ENCODE measurements at regions not wholly inside any gene's neighbourhood (a gene's known extent, or its start where the extent isn't known, plus 50 kb on each side); places are given as distances from the start of the nearest gene placed in this dataset.

DNA sequence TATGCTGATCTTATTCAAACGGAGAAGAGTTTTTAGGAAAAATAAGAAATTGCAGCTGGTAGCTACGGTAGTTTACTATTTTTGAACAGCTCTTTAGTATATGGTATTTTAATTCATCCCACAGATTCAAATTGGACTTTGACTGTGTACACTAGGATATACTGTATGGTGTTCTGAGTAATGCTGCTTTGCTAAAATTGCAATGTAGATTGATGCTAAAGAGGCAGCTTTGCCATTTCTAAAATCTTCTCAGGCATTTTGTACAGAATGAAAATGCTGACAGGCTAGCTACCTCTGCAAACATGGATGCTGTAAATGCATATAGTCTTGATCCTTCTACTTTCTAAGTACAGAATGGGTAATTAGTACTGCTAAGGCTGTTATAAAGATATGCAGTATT lies 826.6 kb upstream of the POU3F3 start:
- 81 to 91% (median 87%) methylated on average over 2 of the region's 2 CpGs for WGBS, 4 donors
- no peak overlapping the region for H3K27ac ChIP-seq
- TF ChIP-seq, protein P1, sequence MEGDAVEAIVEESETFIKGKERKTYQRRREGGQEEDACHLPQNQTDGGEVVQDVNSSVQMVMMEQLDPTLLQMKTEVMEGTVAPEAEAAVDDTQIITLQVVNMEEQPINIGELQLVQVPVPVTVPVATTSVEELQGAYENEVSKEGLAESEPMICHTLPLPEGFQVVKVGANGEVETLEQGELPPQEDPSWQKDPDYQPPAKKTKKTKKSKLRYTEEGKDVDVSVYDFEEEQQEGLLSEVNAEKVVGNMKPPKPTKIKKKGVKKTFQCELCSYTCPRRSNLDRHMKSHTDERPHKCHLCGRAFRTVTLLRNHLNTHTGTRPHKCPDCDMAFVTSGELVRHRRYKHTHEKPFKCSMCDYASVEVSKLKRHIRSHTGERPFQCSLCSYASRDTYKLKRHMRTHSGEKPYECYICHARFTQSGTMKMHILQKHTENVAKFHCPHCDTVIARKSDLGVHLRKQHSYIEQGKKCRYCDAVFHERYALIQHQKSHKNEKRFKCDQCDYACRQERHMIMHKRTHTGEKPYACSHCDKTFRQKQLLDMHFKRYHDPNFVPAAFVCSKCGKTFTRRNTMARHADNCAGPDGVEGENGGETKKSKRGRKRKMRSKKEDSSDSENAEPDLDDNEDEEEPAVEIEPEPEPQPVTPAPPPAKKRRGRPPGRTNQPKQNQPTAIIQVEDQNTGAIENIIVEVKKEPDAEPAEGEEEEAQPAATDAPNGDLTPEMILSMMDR (IDR thresholded peaks at IDR 0.05): no peak
- no peak for TF ChIP-seq POLR2A (IDR thresholded peaks at IDR 0.05)

DNA sequence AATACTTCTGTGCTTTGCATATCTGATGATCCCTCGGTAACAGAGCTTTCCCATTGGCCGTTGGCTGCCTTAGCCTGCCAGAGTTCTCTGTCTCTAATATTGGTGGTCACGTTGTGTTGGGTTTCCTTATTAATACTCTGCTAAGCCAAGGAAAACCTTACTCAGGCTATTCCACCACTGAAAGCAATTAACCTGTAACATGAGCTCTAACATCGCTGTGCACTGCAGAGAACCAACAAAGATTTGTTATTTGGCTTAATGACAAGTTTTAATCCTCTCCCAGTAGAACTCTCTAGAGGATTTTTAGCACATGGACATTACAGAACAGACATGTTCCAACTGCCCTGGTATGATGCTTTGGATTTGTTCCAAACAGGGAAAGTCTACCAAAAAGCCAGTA lies 825.9 kb upstream of the POU3F3 start:
- Histone ChIP-seq H3K4me1 (no peaks in the 10 kb centered on the region), H3K4me3 (no peak overlapping the region), H3K27me3 (peaks cover 0 to 3% (median 0%) of the 10 kb centered on the region in 9 donors), H3K27ac (no peak overlapping the region), H3K9me3 (no peaks in the 10 kb centered on the region), H3K36me3 (no peaks in the 10 kb centered on the region)
- TF ChIP-seq POLR2A (IDR thresholded peaks at IDR 0.05): no peak
- TF ChIP-seq, protein P1 (IDR thresholded peaks at IDR 0.05): no peak
- 47 to 58% (median 56%) methylated on average over 4 of the region's 4 CpGs for WGBS, 4 donors
- intact Hi-C loops (cut with DNase I): no loop called here
- DNase-seq (no peak), ATAC-seq (no peak)

More for the DNA sequence above, 826.6 kb upstream of the POU3F3 start:
- ATAC-seq (no peak), DNase-seq (no peak)
- Histone ChIP-seq H3K4me3 (no peak overlapping the region), H3K4me1 (no peaks in the 10 kb centered on the region), H3K9me3 (no peaks in the 10 kb centered on the region), H3K36me3 (no peaks in the 10 kb centered on the region), H3K27me3 (peaks cover 0 to 3% (median 0%) of the 10 kb centered on the region in 9 donors)
- intact Hi-C loops (cut with DNase I): no loop called here

- Histone ChIP-seq H3K4me3 (no peak overlapping the region), H3K27ac (no peak overlapping the region), H3K27me3 (peaks cover 0 to 3% (median 0%) of the 10 kb centered on the region in 9 donors), H3K4me1 (no peaks in the 10 kb centered on the region), H3K36me3 (no peaks in the 10 kb centered on the region), H3K9me3 (no peaks in the 10 kb centered on the region)
- no peak for ATAC-seq
- WGBS, 4 donors: 40 to 50% (median 45%) methylated on average over 3 of the region's 3 CpGs
- intact Hi-C loops (cut with DNase I): loop anchor here in 1 of 10 donors (10.0 kb wide), 1 partner anchor 841 kb away; no protein-coding TSS in a partner anchor
- TF ChIP-seq, protein P1 (IDR thresholded peaks at IDR 0.05): peak in 5 of 12 donors; percentile 22 to 44 (median 26)
- TF ChIP-seq POLR2A (IDR thresholded peaks at IDR 0.05): no peak
- DNase-seq: no peak
Observed at GRCh38 chr2:104033399-104033798, 820.5 kb upstream of the POU3F3 start.

DNA sequence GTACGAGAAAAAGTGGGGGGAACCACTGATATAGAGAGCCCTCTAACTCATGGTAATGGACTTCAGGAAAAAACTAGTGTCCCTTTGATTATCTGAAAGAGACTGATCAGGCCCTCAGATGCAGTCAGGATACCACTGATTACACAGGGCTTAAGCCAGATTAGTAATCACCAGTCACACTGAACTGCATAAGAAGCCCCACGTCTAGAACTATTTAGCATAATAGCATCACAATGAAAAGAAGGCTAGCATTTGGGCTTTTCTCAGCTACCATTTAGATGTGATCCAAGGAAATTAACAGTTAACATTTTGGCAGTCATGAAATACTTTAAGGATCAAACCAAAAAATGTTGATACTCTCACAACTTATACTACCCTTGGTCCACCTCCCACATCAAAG lies 813.1 kb upstream of the POU3F3 start:
- no peaks in the 10 kb centered on the region for H3K36me3 ChIP-seq
- WGBS, 4 donors: 48 to 53% (median 50%) methylated on average over 2 of the region's 2 CpGs
- no peaks in the 10 kb centered on the region for H3K9me3 ChIP-seq
- TF ChIP-seq, protein P1 (IDR thresholded peaks at IDR 0.05): no peak
- TF ChIP-seq POLR2A (IDR thresholded peaks at IDR 0.05): no peak
- no peaks in the 10 kb centered on the region for H3K4me1 ChIP-seq
- no peak for ATAC-seq
- no peak for DNase-seq
- no peak overlapping the region for H3K4me3 ChIP-seq
- no peak overlapping the region for H3K27ac ChIP-seq
- intact Hi-C loops (cut with DNase I): no loop called here
- no peaks in the 10 kb centered on the region for H3K27me3 ChIP-seq
